ENCODE measurements at regions not wholly inside any gene's neighbourhood (a gene's known extent, or its start where the extent isn't known, plus 50 kb on each side); places are given as distances from the start of the nearest gene placed in this dataset.

DNA sequence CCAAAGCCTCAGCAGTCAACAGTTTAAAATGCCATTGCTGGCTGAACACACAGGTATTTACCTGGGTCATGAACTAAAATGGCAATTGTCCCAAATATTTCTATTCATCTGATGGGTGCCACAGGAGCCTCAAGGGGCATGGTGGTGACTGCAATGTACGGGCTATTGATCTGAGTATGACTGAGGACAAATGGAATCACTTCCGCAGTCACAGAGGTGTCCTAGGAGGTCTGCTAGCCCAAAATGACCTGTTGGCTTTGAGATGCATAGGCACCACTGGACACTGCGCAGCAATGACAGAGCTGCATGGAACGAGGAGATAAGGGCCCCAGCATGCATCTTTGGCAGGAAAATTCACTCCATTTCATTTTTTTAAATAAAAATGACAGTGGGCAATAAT lies 474.1 kb upstream of the SOX5 start:
- POLR2A ChIA-PET: no interaction called here
- no peak for DNase-seq
- no peaks in the 10 kb centered on the region for H3K27me3 Mint-ChIP-seq
- no peak overlapping the region for H3K4me3 Mint-ChIP-seq
- no peaks in the 10 kb centered on the region for H3K9me3 Mint-ChIP-seq
- CTCF ChIA-PET: no interaction called here
- H3K4me1 Mint-ChIP-seq: peaks cover 2% of the 10 kb centered on the region
- H3K36me3 Mint-ChIP-seq (ENCODE audit: low read depth): no peaks in the 10 kb centered on the region
- H3K27ac Mint-ChIP-seq: no peak overlapping the region

DNA sequence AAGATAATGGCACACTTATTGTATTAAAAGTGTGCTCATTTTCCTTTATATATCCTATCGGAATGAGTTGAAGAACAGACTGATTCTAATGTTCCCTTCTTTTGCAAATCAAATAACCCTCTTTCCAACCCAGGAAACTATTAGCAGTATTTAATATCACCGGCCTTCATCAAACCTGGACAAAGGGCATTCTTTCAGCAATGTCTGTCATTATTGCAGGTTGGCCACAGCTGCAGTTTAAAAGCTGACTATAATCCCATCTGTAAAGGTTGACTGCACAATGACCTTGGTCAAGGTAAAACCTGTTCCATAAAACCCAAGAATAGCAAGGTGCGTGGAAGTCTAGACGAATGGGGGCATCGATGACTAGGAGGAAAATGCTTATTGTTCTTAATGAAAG lies 472.3 kb upstream of the SOX5 start:
- peaks cover 2% of the 10 kb centered on the region for H3K4me1 Mint-ChIP-seq
- H3K27me3 Mint-ChIP-seq: no peaks in the 10 kb centered on the region
- CTCF ChIA-PET: no interaction called here
- POLR2A ChIA-PET: no interaction called here
- H3K36me3 Mint-ChIP-seq (ENCODE audit: low read depth): no peaks in the 10 kb centered on the region
- no peaks in the 10 kb centered on the region for H3K9me3 Mint-ChIP-seq
- DNase-seq: no peak
- H3K4me3 Mint-ChIP-seq: no peak overlapping the region
- H3K27ac Mint-ChIP-seq: no peak overlapping the region

DNA sequence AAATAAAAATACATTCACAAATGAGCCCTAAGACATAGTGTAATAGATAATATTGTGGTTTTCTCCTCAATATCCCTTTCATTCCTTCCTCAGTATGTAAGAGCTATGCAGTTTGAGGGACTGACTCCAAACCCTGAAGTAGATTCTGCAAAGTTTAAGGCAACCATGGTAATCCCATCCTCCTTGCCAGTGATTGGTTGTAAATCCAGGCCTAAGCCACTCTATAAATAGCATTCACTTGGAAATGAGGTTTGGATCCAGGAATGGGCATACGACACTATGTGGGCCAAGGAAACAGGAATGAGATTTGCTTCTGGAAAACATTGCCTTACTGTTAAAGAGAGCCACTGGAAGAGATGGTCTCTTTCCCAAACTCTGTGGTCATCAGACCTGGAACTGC lies 468.7 kb upstream of the SOX5 start:
- H3K9me3 Mint-ChIP-seq: no peaks in the 10 kb centered on the region
- ChIA-PET POLR2A (no interaction called here), CTCF (no interaction called here)
- no peak overlapping the region for H3K4me3 Mint-ChIP-seq
- DNase-seq: no peak
- H3K27ac Mint-ChIP-seq: no peak overlapping the region
- H3K4me1 Mint-ChIP-seq: no peaks in the 10 kb centered on the region
- H3K27me3 Mint-ChIP-seq: peaks cover 3% of the 10 kb centered on the region
- no peaks in the 10 kb centered on the region for H3K36me3 Mint-ChIP-seq (ENCODE audit: low read depth)

DNA sequence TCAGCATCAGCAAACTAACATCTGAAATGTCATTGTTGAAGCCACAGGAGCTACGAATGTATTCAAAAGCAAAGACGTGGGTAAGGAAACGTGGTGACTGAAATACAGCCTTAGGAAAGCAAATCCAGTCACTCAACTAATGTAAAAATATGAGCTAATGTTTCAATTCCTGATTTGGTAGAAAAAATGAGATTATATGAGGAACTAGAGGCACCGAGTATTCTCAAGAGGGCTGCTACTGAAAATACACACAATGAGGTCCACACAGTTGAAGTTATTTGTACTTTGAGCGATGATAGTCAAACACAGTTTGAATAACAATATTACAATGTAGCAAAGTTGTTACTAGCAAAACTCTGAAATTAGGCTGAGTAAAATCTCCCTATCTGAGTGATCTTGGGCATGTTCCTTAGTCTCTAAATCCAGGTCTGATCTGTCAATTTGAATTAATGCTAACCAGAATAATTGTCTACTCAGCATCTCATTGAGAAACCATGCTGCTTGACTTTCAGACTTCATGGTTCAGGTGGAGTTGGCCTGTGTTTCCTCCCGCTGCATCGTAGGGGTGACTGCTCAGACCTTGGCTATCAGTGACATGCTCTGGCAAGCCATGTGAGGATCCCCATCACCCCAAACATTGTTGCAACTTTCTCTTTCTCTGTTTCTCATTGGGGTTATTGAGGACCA lies 467.1 kb upstream of the SOX5 start:
- no peaks in the 10 kb centered on the region for H3K9me3 Mint-ChIP-seq
- no peak overlapping the region for H3K4me3 Mint-ChIP-seq
- ChIA-PET POLR2A (no interaction called here), CTCF (no interaction called here)
- H3K4me1 Mint-ChIP-seq: no peaks in the 10 kb centered on the region
- no peak overlapping the region for H3K27ac Mint-ChIP-seq
- H3K36me3 Mint-ChIP-seq (ENCODE audit: low read depth): no peaks in the 10 kb centered on the region
- H3K27me3 Mint-ChIP-seq: peaks cover 3% of the 10 kb centered on the region
- DNase-seq: no peak

DNA sequence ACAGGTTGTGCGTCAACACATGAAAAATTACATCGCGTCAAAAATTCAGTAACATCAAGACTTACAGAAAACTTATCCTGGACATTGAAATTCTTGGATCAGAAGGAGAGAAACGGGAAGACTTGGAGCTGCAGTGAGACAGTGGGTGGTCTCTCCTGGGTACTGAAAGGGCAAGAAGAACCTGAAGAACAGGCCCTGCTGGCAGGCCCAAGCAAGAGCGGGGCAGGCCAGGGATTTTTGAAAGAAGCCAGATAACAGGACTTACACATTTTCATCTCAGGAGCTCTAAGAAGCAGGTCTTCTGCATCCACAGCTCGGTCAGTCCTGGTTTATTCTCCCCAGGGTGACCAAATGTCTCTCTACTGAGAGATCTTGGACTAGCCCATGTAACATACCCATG lies 466.5 kb upstream of the SOX5 start:
- no peak for DNase-seq
- Mint-ChIP-seq H3K27ac (no peak overlapping the region), H3K4me1 (no peaks in the 10 kb centered on the region), H3K4me3 (no peak overlapping the region), H3K9me3 (no peaks in the 10 kb centered on the region), H3K27me3 (peaks cover 3% of the 10 kb centered on the region), H3K36me3 (ENCODE audit: low read depth) (no peaks in the 10 kb centered on the region)
- POLR2A ChIA-PET: no interaction called here
- CTCF ChIA-PET: no interaction called here

DNA sequence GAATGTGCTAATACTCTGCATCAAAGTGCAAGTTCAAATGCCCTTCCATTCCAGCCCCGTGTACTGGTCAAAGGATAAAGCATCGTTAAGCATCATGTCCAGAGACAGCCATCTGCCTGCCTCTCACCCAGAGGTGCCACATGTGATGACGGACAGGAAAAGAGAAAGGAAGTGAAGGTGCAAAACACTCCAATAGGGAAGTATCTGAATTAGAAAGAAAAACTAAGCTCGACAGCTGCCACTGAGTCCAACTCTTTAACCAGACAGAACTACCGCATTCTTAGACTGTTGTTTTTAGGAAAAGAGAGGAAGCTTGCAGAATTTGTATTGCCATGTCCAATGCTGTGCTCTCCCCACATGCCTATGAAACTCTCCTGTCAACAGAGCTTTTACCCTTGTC lies 465.0 kb upstream of the SOX5 start:
- Mint-ChIP-seq H3K9me3 (no peaks in the 10 kb centered on the region), H3K4me3 (no peak overlapping the region), H3K36me3 (ENCODE audit: low read depth) (no peaks in the 10 kb centered on the region), H3K4me1 (no peaks in the 10 kb centered on the region), H3K27ac (no peak overlapping the region), H3K27me3 (peaks cover 6% of the 10 kb centered on the region)
- POLR2A ChIA-PET: no interaction called here
- DNase-seq: no peak
- CTCF ChIA-PET: no interaction called here

DNA sequence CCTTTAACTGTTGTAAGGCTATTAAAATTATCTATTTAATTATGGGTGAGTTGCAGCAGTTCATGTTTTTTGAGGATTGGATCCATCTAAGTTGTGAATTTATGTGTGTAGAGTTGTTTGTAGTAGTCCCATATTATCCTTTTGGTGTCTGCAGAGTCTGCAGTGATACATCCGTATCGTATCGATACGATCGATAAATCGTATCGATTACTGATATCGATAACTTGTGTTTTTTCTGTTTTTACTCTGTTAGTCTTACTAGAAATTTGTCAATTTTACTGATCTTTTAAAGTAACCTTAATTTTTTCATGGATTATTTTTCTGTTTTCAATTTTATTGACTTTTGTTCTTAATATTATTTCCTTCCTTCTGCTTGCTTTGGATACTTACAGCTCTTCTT lies 462.5 kb upstream of the SOX5 start:
- Mint-ChIP-seq H3K36me3 (ENCODE audit: low read depth) (no peaks in the 10 kb centered on the region), H3K27me3 (peaks cover 6% of the 10 kb centered on the region), H3K9me3 (no peaks in the 10 kb centered on the region), H3K4me3 (no peak overlapping the region), H3K27ac (no peak overlapping the region), H3K4me1 (peaks cover 11% of the 10 kb centered on the region)
- ChIA-PET CTCF (no interaction called here), POLR2A (no interaction called here)
- no peak for DNase-seq

DNA sequence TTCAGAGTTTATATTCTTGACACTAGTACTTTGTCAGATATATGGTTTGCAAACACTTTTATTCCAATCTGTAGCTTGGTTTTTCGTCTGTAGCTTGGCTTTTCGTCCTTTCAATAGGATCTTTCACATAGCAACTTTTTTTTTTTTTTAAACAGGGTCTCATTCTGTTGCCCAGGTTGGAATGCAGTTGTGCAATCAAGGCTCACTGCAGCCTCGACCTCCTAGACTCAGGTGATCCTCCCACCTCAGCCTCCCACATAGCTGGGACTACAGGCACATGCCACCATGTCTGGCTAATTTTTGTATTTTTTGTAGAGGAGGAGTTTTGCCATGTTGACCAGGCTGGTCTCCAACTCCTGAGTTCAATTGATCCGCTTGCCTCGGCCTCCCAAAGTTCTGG lies 460.4 kb upstream of the SOX5 start:
- POLR2A ChIA-PET: no interaction called here

DNA sequence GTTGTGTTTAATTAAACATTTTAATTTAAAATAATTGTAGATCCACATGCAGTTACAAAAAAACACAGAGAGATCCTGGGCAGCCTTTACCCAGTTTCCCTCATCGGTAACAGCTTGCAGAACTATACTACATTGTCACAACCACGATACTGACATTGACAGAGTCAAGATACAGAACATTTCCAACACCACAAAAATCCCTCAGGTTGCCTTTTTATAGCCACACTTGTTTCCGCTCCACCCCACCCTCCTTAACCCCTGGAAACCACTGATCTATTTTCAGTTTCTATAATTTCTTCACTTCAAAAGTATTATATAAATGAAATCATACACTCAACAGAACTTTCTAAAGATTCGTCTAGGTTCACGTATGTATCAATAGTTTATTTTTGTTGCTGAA lies 458.8 kb upstream of the SOX5 start:
- H3K27me3 Mint-ChIP-seq: peaks cover 3% of the 10 kb centered on the region
- peaks cover 11% of the 10 kb centered on the region for H3K4me1 Mint-ChIP-seq
- ChIA-PET POLR2A (no interaction called here), CTCF (interaction anchor here (1.0 kb wide), 1 partner anchor 670 kb away, joined by 3 read pairs; no protein-coding TSS in a partner anchor)
- H3K4me3 Mint-ChIP-seq: no peak overlapping the region
- no peak overlapping the region for H3K27ac Mint-ChIP-seq
- no peak for DNase-seq
- no peaks in the 10 kb centered on the region for H3K36me3 Mint-ChIP-seq (ENCODE audit: low read depth)
- H3K9me3 Mint-ChIP-seq: no peaks in the 10 kb centered on the region

More for the DNA sequence above, 460.4 kb upstream of the SOX5 start:
- DNase-seq: no peak
- Mint-ChIP-seq H3K27me3 (peaks cover 3% of the 10 kb centered on the region), H3K4me3 (no peak overlapping the region), H3K4me1 (peaks cover 11% of the 10 kb centered on the region), H3K9me3 (no peaks in the 10 kb centered on the region), H3K36me3 (ENCODE audit: low read depth) (no peaks in the 10 kb centered on the region), H3K27ac (no peak overlapping the region)
- CTCF ChIA-PET: no interaction called here

DNA sequence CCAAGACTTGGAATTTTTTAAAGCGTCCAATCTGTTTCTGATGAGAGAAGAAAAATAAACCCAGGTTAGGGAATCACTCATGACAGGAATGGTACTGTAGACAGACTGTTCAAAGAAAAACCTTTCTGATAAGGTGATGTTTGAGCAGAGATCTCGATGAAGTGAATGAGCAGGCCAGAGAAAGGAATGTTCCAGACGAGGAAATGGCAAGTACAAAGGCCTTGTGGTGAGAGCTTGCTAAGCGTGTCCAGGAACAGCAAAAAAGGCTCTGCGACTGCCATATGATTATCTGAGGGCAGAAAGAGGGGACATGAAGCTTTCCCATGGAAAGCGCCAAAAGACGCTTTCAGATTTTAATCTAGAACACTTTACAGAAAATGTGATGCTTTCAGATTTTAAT lies 458.4 kb upstream of the SOX5 start:
- no peak overlapping the region for H3K27ac Mint-ChIP-seq
- H3K9me3 Mint-ChIP-seq: no peaks in the 10 kb centered on the region
- no peak for DNase-seq
- no peaks in the 10 kb centered on the region for H3K36me3 Mint-ChIP-seq (ENCODE audit: low read depth)
- POLR2A ChIA-PET: no interaction called here
- no peak overlapping the region for H3K4me3 Mint-ChIP-seq
- peaks cover 11% of the 10 kb centered on the region for H3K4me1 Mint-ChIP-seq
- H3K27me3 Mint-ChIP-seq: peaks cover 3% of the 10 kb centered on the region
- CTCF ChIA-PET: interaction anchor here (1.0 kb wide), 1 partner anchor 669 kb away, joined by 3 read pairs; no protein-coding TSS in a partner anchor

DNA sequence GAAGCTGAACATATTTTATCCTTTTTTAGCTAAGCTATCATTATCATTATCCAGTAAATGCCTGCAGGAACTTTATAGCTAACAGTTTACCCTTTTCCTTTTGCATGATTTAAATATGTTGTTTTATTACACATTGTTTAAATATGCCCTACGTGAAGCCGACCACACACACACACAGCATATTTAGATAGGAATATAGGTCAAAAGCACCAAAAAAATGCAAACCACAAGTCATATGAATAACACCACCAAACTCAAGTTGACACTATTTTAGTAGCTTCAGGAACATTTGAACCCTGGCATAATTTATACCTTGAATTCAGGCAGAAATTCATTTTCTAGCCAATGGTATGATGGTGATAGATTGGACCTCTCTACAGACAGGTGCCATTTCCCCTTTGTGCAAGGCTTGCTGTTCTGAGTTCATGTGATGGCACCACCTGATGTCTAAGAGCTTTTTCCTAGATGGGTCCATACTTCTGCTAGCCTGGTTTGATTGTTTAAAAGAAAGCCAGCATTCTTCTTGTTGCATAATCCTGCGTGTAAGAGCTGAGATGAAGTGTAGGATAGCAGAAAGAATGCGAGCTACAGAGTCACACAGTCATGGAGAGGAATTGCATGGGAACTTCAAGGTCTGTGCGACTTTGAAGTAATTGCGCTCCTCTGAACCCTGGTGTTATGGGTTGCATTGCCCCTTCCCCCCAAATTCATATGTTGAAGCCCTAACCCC lies 454.8 kb upstream of the SOX5 start:
- no peak overlapping the region for H3K4me3 Mint-ChIP-seq
- ChIA-PET POLR2A (interaction anchor here (0.6 kb wide), 1 partner anchor 1868 kb away, joined by 3 read pairs; no protein-coding TSS in a partner anchor), CTCF (no interaction called here)

DNA sequence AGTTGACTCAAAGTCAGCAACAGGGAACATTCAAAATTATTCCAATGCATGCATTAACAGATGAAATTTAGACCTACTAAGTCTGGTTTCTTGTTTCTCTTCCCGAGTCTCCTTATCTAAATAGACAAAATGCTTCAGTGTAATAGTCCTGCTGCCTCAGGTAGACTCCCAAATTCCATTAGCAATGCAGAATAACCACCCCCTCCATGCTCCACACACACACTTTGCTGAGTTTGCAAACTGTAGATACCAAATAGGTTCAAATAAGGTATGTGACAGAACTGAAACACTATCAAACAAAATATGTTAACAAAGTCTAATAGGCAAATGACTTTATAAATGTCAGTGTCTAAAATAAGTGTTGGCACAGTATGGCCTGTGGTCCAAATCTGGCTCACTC lies 451.1 kb upstream of the SOX5 start:
- DNase-seq: no peak
- POLR2A ChIA-PET: no interaction called here
- H3K27ac Mint-ChIP-seq: no peak overlapping the region
- CTCF ChIA-PET: no interaction called here
- H3K36me3 Mint-ChIP-seq (ENCODE audit: low read depth): no peaks in the 10 kb centered on the region
- H3K9me3 Mint-ChIP-seq: no peaks in the 10 kb centered on the region
- no peaks in the 10 kb centered on the region for H3K27me3 Mint-ChIP-seq
- no peaks in the 10 kb centered on the region for H3K4me1 Mint-ChIP-seq
- no peak overlapping the region for H3K4me3 Mint-ChIP-seq

More for the DNA sequence above, 454.8 kb upstream of the SOX5 start:
- Mint-ChIP-seq H3K4me1 (peaks cover 11% of the 10 kb centered on the region), H3K9me3 (no peaks in the 10 kb centered on the region), H3K36me3 (ENCODE audit: low read depth) (no peaks in the 10 kb centered on the region), H3K27me3 (no peaks in the 10 kb centered on the region), H3K27ac (no peak overlapping the region)
- no peak for DNase-seq

DNA sequence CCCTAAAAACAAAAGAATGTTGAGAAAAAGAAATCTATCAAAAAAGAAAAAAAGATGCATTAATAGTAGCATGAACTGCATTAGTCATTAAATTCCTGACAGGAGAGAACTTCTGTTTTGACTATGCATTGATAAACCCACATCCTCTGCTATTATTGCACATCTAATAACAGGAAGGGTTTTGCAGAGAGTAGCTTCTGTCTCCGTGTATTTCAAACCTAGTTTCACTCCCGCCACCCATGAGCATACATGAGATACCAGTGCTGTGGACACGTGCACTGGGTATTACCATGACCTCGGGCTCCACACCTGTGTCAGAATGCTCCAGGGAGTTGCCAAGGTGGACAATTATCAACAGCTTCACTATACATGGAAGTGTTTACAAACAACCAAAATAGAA lies 449.1 kb upstream of the SOX5 start:
- ChIA-PET POLR2A (no interaction called here), CTCF (no interaction called here)
- DNase-seq: no peak
- Mint-ChIP-seq H3K27me3 (no peaks in the 10 kb centered on the region), H3K4me3 (no peak overlapping the region), H3K4me1 (no peaks in the 10 kb centered on the region), H3K9me3 (no peaks in the 10 kb centered on the region), H3K27ac (no peak overlapping the region), H3K36me3 (ENCODE audit: low read depth) (no peaks in the 10 kb centered on the region)

DNA sequence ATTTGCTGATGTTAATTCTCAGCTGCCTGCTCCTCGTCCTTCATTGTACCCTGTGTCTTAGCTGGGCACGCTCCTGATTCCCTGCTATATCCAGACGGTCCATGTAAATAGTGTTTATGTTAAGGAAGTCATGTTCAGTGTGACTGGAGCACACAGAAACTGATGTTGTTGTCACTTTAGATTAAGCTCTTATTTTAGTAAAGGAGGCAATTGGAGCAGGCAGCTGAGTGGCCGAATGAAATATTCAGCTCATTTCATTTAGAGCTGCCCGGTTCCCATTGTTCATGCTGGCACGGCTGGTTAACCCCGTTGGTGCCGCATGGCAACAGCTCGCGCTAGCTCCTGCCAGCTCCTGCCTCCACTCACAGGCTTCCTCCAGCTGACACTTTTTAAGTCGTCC lies 446.8 kb upstream of the SOX5 start:
- H3K4me1 Mint-ChIP-seq: no peaks in the 10 kb centered on the region
- POLR2A ChIA-PET: no interaction called here

More for the DNA sequence above, 446.8 kb upstream of the SOX5 start:
- no peak overlapping the region for H3K27ac Mint-ChIP-seq
- peaks cover 4% of the 10 kb centered on the region for H3K9me3 Mint-ChIP-seq
- no peaks in the 10 kb centered on the region for H3K36me3 Mint-ChIP-seq (ENCODE audit: low read depth)
- no peak for DNase-seq
- no peak overlapping the region for H3K4me3 Mint-ChIP-seq
- H3K27me3 Mint-ChIP-seq: no peaks in the 10 kb centered on the region
- CTCF ChIA-PET: no interaction called here

Data from activated CD4-positive, alpha-beta memory T cell treated with anti-CD3 and anti-CD28 coated beads, Interleukin-2, amount 10 ng/mL, durations not matched to agents 7 days and 5 days (primary cell).